Eye (tissue), 1 donor: ENCODE measurements at regions not wholly inside any gene's neighbourhood (a gene's known extent, or its start where the extent isn't known, plus 50 kb on each side); places are given as distances from the start of the nearest gene placed in this dataset.
"Not testable (repeated sequence)": the region's sequence is repeated elsewhere in the genome, so short reads cannot be mapped to it uniquely, and the experiment has no call there.

Experiments
- DNase-seq: peaks from one replicate; pipeline ENCODE4 v3.0.0-alpha.2; 2015

DNA sequence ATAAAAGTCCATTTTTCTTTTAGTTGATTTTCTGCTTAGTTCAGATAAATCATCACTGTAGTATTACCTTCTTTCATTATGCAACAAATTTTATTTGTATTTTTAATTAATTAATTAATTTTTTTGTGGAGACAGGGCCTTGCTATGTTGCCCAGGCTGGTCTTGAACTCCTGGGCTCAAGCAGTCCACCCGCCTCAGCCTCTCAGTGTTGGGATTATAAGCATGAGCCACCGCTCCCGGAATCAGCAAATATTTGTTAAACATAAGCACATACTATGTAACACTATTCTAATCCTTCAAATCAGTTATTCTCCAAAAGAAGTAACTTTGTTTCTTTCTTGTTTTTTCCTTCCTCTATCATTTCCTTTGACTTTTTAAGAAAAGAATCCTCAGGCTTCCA is 584.8 kb upstream of the ANKRD30A start:
- DNase-seq, result no peak

DNA sequence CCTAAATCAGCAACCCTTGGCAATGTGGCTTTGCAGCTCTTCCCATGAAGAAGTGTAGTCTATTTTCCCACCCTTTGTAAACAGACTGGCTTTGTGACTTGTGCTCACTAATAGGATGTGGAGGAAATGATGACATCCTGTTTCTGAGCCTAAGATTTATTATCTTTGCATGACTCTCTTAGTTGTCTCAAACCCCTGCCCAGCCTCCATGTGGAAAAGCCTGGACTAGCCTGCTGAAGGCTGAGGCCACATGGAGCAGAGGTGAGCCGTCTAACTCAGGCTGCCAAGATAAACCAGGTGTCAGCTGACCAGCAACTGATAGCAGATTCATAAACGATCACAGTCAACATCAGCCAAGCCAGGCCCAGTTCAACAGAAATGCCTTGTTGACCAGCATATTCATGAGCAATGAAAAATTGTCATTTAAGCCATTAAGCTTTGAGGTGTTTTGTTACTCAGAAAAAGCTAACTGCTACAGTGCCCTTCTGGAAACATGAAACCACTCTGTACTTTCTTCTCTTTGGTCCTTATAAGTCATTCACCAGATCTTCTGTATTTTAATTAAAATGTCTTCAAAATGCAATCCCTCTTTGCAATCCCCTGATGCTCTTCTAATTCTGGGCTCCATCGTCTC is 586.3 kb upstream of the ANKRD30A start:
- no peak for DNase-seq

DNA sequence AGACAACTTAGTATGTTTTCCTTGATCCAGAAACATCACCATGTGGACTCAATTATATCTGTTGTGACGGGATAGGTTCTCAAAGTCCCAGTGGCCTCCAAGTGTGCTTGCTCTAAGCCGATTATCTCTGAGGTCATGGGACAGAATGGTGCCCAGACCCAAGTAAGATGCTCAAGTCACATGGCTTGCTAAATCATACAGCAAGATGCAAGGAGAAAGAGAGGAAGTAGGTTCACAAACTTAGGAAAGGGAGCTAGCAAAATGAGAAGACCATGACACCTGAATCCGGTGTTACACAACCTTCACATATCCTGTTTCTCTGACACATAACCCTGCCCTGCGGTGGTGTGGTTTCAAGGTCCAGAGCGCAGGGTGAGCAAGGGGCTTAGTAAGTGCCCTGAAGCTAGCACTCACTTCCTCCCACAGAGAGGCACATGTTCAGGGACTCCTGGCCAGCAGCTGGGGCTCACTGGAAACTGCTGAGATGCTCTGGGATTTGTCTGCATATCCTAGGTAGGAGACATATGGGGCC is 590.9 kb upstream of the ANKRD30A start:
- peak; percentile 33 for DNase-seq

GRCh38 chr10:36533861-36534260 is 591.5 kb upstream of the ANKRD30A start:
- DNase-seq, result peak; percentile 26

- DNase-seq, result no peak
Observed at GRCh38 chr10:36533316-36533715, 592.1 kb upstream of the ANKRD30A start.

DNA sequence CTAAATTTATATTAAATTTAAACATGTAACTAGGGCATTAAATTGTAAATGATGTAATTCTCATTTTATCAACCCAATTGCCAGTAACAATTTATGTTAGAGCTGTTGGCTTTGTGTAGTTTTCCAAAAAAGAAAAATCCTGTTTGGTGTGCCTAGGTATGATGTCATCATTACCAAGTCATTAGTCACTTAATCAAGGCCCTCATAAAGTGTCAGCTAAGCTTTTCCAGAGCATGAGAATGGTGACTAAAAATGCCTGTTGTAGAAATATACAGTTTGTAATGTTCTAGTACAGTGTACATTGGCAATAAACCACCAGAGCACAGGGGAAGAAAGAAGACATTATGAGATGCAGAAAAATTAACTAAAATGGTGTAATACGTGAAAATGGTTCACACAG is 593.8 kb upstream of the ANKRD30A start:
- no peak for DNase-seq

DNA sequence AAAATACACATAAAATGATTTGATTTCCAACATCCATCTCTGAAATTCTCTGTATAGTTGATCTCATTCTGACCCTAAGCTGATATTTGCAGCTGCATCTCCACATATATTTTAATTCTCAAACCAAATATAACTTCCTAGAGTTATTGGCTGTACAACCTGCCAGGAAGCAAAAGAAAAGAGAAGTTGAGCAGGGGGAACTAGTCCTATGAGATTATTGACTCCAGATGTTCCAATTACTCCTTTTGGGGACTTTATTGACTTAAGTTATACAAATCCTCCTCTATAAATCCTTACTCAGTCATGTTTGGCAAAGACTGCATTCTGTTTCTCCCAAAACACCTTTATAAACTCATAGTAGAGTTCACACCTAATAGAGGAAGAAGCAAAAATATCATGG is 599.4 kb upstream of the ANKRD30A start:
- DNase-seq, result no peak

DNA sequence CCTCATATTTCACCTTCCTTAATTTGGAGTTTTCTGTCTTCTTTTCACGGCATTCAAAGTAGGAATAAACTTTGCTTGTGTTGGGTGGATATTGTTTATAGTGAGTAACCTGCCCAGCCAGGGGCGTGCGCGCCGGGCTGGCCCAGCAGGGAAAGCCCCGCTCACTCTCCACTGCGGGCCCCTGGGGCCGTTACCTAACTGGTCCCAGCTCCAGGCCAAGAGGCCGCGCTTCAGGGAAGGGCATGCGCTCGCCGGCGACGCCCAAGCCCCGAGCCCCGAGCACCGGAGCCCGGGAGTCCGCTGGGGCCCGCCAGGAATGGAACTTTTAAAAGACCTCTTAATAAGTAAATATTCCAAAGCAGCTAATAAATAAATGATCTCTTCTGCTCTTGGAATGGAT is 601.3 kb upstream of the ANKRD30A start:
- DNase-seq, result not testable (repeated sequence)

DNA sequence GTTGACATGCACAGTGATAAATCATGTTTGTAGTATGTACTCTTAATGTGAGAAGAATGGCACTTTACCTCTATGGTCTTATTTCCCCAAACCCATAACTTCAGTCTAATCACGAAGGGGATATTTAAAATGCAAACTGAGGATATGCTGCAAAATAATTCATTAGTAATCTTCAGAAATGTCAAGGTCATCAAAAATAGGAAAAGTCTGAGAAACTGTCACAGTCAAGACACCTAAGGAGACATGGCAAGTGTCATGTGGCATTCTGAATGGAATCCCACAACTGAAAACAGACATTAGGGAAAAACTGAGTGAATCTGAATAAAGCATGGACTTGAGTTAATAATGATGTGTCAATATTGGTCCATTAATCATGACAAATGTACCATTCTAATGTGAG is 605.5 kb upstream of the ANKRD30A start:
- DNase-seq, result no peak

- no peak for DNase-seq
Observed at GRCh38 chr10:36516281-36516680, 609.1 kb upstream of the ANKRD30A start.

- peak; percentile 88 for DNase-seq
Observed at GRCh38 chr10:36515319-36515718, 610.1 kb upstream of the ANKRD30A start.

DNA sequence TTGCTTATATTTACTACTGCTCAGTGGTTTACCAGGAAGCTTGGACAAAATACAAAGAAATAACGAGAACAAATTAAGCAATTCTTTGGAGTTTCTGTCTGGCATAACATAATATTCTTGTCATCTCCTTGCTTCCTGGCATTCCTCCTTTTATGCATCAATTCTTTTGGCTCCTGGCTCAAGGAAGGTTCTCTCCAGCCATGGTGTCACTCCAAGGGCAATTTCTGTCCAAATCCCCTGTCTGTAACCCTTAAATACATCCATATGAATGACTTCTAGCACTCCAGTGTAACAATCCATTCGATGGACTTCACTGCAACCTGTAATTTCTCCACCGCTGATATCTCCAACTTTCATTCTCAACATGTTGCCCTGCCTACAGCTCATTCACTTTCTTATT is 617.7 kb upstream of the ANKRD30A start:
- DNase-seq, result no peak

DNA sequence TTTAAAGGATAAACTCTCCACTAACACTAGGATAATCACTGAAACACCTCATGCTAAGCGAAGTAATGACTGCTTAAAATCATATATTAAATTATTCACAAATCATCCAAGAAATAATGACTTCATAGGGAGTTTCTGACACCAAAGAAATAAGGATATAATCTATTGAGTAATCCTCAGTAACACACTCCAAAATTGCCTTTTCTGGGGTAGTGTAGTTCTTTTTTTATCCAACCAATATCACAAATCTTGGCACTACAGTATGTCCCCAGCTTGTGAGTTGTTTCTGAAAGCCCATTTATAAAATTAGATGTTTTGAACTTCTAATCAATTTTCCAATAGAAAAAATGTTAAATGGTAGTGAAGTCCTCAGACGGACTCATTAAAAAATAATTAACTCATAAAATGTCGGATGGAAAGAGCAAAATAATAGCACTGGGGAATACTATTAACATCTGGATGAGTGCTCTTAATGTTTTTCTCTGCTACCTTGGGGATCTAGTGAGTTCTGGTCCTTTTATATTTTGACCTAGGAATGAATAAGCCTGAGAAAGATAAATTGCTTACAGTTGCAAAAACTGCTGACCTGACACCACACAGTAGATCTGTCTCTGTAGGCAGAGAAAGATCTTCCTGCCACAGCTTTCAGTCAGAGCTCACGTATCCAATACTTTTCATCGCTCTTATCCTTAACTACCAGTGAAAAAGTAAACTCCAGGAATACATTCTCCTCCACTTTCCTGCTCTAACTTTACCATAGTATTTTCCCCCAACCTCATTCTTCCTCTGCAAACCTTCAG is 618.5 kb upstream of the ANKRD30A start:
- DNase-seq, result no peak

- DNase-seq, result no peak
Observed at GRCh38 chr10:36506261-36506660, 619.1 kb upstream of the ANKRD30A start.

DNA sequence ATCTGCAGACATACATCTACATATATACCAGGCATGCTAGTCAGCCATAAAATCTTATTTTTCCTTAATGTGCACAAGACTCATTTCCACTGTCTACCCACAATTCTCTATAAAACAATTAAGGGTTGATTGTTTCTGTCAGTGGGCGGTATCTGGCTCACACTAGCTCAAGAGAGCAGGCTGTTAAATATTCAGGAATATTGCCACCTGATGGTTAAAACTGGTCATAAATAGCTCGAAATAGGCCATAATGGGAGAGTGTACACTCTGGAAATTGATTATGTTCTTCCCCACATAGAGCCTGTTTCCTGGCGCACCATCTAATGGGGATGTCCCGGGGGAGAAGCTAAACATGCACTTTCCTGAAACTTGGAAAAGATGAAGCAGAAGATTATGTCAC is 620.6 kb upstream of the ANKRD30A start:
- no peak for DNase-seq

- DNase-seq, result no peak
Observed at GRCh38 chr10:36500266-36500665, 625.1 kb upstream of the ANKRD30A start.

DNA sequence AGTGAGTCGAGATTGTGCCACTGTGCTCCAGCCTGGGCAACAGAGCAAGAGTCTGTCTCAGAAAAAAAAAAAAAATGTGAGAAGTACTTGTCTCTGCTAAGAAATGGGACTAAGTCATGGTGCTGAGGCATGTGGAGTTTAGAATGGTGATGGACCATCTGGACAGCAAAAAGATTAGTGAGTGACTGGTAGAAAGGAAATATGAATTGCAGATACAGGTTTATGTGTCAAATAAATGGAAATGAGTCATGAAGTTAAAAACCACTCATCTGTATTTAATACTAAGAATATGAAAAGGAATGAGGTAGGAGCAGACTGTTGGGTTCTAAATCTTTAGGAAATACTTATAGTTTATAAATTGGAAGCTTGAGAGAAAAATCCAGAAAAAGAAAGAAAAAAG is 625.7 kb upstream of the ANKRD30A start:
- DNase-seq, result no peak

- DNase-seq, result no peak
Observed at GRCh38 chr10:36496758-36497157, 628.6 kb upstream of the ANKRD30A start.

GRCh38 chr10:36494371-36494770 is 631.0 kb upstream of the ANKRD30A start:
- no peak for DNase-seq

DNA sequence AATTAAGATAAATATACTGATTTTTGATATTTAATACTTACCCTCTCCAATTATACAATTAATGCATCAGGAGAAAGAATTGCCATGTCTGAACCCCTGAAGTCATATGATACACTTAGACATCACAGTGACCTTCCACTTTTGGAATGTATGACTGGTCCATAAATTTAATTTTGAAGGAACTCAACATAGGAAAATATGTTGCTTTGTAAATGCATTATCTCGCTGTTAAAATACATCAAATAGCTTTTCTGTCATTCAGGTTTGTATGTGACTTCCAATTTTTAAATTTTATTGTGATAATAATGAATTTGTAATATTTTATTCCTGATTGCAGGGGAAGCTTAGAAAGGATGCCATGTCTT is 631.9 kb upstream of the ANKRD30A start:
- DNase-seq, result no peak

DNA sequence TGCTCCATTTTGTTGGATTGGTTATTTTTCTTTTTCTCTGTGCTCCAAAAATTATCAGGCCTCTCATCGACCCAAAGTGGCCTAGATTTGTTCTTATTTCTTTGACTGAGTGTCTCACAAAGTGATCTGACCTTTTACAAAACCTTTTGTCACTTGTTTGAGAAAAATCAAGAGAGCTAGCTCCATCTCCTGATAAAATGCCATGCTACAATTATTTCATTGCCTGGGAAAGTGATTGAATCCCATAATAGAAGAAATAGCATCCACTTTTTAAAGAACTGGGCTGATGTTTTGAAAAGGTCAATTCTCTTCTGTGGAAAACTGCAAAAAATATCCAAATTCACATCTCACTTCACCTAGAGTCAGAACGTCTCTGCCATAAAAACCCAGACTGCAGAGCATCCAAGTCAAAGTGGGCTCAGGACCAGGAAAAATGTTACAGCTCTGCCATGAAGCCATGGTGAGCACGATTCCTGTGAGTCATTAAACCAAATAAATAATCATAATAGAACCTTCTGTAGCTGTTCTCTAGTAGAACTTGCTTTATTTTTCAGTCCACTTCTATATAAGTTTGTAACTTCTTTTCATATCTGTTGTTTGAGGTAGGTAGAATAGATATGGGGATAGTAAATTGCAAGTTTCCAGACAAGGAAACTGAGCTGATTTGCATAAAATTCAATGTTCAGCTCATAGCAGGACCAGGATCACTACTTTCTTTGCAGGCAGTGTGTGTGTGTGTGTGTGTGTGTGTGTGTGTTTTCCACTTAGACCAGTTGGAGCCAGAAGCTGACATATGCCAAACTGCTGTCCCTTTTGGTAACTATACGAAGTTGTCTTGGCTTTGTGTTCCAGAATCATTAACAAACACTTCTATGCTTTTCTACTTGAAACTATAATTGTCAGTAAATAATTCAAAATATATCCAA is 632.5 kb upstream of the ANKRD30A start:
- no peak for DNase-seq

DNA sequence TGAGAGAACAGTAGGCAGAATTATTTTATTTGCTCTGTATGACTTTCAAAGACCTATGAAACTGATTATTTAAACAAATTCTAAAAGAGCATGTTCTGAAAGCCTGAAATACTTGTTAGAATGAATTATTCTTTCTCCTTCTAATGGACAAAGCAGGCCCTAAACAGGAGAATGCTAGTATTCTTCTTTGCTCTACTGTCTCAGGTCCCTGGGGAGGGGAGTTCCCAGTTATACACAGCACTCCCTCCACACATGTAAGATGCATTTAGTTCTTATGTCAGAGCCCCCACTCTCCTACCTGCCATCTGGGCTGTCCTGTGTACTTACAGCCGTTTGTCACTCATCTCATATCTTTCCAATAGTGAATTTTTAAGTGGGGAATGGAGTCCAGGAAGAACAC is 633.5 kb upstream of the ANKRD30A start:
- DNase-seq, result no peak

GRCh38 chr10:36489611-36490228 is 635.7 kb upstream of the ANKRD30A start:
- DNase-seq, result peak; percentile 42
